ENCODE measurements at regions not wholly inside any gene's neighbourhood (a gene's known extent, or its start where the extent isn't known, plus 50 kb on each side); places are given as distances from the start of the nearest gene placed in this dataset.

GRCh38 chr10:47099474-47099873 lies 188.2 kb downstream of the PTPN20 start:
- DNase-seq (ENCODE audit: extremely low spot score): no peak
- ChIA-PET POLR2A (no interaction called here), CTCF (no interaction called here)
- TF ChIP-seq CTBP1 (IDR thresholded peaks at IDR 0.05; ENCODE audit: borderline replicate concordance) (no peak), TARDBP (IDR thresholded peaks at IDR 0.05) (no peak), HDGF (IDR thresholded peaks at IDR 0.05; ENCODE audit: borderline replicate concordance) (no peak), SUZ12 (IDR thresholded peaks at IDR 0.05) (no peak), FOXM1 (IDR thresholded peaks at IDR 0.05; ENCODE audit: borderline replicate concordance) (no peak), FOXA1 (IDR thresholded peaks at IDR 0.05) (no peak), BHLHE40 (IDR thresholded peaks at IDR 0.05; ENCODE audit: borderline replicate concordance) (no peak), SP1 (IDR thresholded peaks at IDR 0.05) (no peak), LEF1 (IDR thresholded peaks at IDR 0.05; ENCODE audit: borderline replicate concordance) (no peak), ZNF384 (IDR thresholded peaks at IDR 0.05) (no peak), NFRKB (IDR thresholded peaks at IDR 0.05) (no peak)
- TF ChIP-seq, protein P1, sequence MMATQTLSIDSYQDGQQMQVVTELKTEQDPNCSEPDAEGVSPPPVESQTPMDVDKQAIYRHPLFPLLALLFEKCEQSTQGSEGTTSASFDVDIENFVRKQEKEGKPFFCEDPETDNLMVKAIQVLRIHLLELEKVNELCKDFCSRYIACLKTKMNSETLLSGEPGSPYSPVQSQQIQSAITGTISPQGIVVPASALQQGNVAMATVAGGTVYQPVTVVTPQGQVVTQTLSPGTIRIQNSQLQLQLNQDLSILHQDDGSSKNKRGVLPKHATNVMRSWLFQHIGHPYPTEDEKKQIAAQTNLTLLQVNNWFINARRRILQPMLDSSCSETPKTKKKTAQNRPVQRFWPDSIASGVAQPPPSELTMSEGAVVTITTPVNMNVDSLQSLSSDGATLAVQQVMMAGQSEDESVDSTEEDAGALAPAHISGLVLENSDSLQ (IDR thresholded peaks at IDR 0.05): no peak

GRCh38 chr10:47101196-47101595 lies 190.0 kb downstream of the PTPN20 start:
- TF ChIP-seq FOXM1 (IDR thresholded peaks at IDR 0.05; ENCODE audit: borderline replicate concordance) (no peak), ARNT (IDR thresholded peaks at IDR 0.05) (no peak), BHLHE40 (IDR thresholded peaks at IDR 0.05; ENCODE audit: borderline replicate concordance) (no peak), SP1 (IDR thresholded peaks at IDR 0.05) (no peak), FOXK2 (IDR thresholded peaks at IDR 0.05) (no peak), SUZ12 (IDR thresholded peaks at IDR 0.05) (no peak), ZNF384 (IDR thresholded peaks at IDR 0.05) (no peak), ELF4 (IDR thresholded peaks at IDR 0.05) (no peak), L3MBTL2 (conservative IDR thresholded peaks at IDR 0.05) (no peak), HDGF (IDR thresholded peaks at IDR 0.05; ENCODE audit: borderline replicate concordance) (no peak), CTBP1 (IDR thresholded peaks at IDR 0.05; ENCODE audit: borderline replicate concordance) (no peak), LEF1 (IDR thresholded peaks at IDR 0.05; ENCODE audit: borderline replicate concordance) (no peak), NFRKB (IDR thresholded peaks at IDR 0.05) (no peak), FOXA1 (IDR thresholded peaks at IDR 0.05) (no peak), TARDBP (IDR thresholded peaks at IDR 0.05) (no peak)
- TF ChIP-seq, protein P1 (IDR thresholded peaks at IDR 0.05): no peak
- DNase-seq (ENCODE audit: extremely low spot score): no peak
- CTCF ChIA-PET: no interaction called here
- POLR2A ChIA-PET: no interaction called here

GRCh38 chr10:47101807-47102206 lies 190.6 kb downstream of the PTPN20 start:
- ChIA-PET CTCF (no interaction called here), POLR2A (no interaction called here)
- no peak for DNase-seq (ENCODE audit: extremely low spot score)
- no peak for TF ChIP-seq FOXM1 (IDR thresholded peaks at IDR 0.05; ENCODE audit: borderline replicate concordance)

DNA sequence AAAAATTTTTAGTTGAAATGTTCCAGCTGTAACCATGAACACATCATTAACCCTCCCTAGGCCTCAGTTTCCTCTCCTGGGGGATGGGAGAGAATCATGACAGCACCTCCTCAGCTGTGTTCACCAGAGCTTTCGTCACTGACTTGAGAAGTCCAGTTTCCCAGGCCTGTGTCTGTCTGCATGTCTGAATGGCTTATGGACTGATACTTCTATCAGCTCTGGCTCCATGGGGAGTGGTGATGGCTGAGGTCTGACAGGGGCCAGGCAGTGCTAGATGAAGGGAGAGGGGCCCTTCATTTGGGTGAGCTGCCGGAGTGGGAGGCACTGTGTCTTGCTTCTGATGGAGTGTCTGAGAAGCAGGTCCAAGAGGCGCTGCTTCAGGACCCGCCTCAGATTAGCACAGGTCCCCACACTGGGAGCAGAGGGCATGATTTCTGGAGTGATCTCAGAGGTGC lies 192.9 kb downstream of the PTPN20 start:
- no peak for DNase-seq (ENCODE audit: extremely low spot score)
- no peak for TF ChIP-seq SUZ12 (IDR thresholded peaks at IDR 0.05)
- no peak for TF ChIP-seq SP1 (IDR thresholded peaks at IDR 0.05)
- ChIA-PET POLR2A (no interaction called here), CTCF (no interaction called here)

- POLR2A ChIA-PET: no interaction called here
These were observed 193.7 kb downstream of the PTPN20 start for GRCh38 chr10:47104786-47105385.

DNA sequence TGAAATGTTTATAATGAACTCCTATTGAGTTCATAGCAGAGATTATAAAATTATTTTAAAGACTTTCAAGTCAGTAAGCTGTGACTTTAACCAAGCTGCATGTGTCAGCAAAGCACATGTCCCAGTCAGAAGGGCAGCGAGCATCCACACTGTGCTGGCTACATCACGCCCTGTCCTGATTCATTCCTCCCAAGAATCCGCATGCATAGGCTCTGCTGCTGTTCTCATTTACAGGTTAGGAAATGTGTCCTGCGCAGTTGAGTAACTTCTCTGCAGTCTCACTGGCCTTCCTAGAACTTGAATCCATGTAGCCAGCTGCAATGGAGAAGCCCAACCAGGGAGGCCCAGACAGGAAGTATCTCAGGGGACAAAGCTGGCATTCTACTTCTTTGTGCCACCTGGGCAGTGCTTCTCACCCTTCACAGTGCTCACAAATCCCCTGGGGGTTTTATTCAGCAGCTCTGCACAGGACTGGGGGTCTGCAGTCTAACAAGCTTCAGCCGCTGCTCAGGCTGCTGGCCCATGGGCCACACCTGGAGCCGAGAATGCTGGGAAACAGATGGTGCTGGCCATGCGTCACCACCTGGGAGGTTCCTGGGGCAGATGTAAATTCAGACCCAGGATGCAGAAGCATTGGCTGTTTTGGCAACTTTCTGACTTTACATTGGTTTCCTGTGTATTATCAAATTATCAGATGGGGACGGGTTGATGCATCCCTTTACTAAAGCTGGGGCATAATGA lies 192.8 kb upstream of the GDF10 start:
- no peak for DNase-seq (ENCODE audit: extremely low spot score)
- ChIA-PET CTCF (no interaction called here), POLR2A (no interaction called here)
- no peak for TF ChIP-seq CTBP1 (IDR thresholded peaks at IDR 0.05; ENCODE audit: borderline replicate concordance)
- TF ChIP-seq HDGF (IDR thresholded peaks at IDR 0.05; ENCODE audit: borderline replicate concordance): no peak
- TF ChIP-seq, protein P1 (IDR thresholded peaks at IDR 0.05): no peak
- TF ChIP-seq BHLHE40 (IDR thresholded peaks at IDR 0.05; ENCODE audit: borderline replicate concordance): no peak
- no peak for TF ChIP-seq FOXA1 (IDR thresholded peaks at IDR 0.05)
- no peak for TF ChIP-seq ELF4 (IDR thresholded peaks at IDR 0.05)
- no peak for TF ChIP-seq NFRKB (IDR thresholded peaks at IDR 0.05)
- no peak for TF ChIP-seq L3MBTL2 (conservative IDR thresholded peaks at IDR 0.05)
- no peak for TF ChIP-seq FOXM1 (IDR thresholded peaks at IDR 0.05; ENCODE audit: borderline replicate concordance)
- TF ChIP-seq ZNF384 (IDR thresholded peaks at IDR 0.05): no peak
- TF ChIP-seq SUZ12 (IDR thresholded peaks at IDR 0.05): no peak
- no peak for TF ChIP-seq SP1 (IDR thresholded peaks at IDR 0.05)
- no peak for TF ChIP-seq ARNT (IDR thresholded peaks at IDR 0.05)
- no peak for TF ChIP-seq TARDBP (IDR thresholded peaks at IDR 0.05)
- TF ChIP-seq LEF1 (IDR thresholded peaks at IDR 0.05; ENCODE audit: borderline replicate concordance): no peak
- TF ChIP-seq FOXK2 (IDR thresholded peaks at IDR 0.05): no peak

More at GRCh38 chr10:47104786-47105385, 193.7 kb downstream of the PTPN20 start:
- CTCF ChIA-PET: no interaction called here
- TF ChIP-seq SUZ12 (IDR thresholded peaks at IDR 0.05) (no peak), FOXA1 (IDR thresholded peaks at IDR 0.05) (no peak), ELF4 (IDR thresholded peaks at IDR 0.05) (no peak), BHLHE40 (IDR thresholded peaks at IDR 0.05; ENCODE audit: borderline replicate concordance) (no peak), NFRKB (IDR thresholded peaks at IDR 0.05) (no peak), CTBP1 (IDR thresholded peaks at IDR 0.05; ENCODE audit: borderline replicate concordance) (no peak), HDGF (IDR thresholded peaks at IDR 0.05; ENCODE audit: borderline replicate concordance) (no peak), FOXK2 (IDR thresholded peaks at IDR 0.05) (no peak), SP1 (IDR thresholded peaks at IDR 0.05) (no peak), TARDBP (IDR thresholded peaks at IDR 0.05) (no peak), FOXM1 (IDR thresholded peaks at IDR 0.05; ENCODE audit: borderline replicate concordance) (no peak), L3MBTL2 (conservative IDR thresholded peaks at IDR 0.05) (no peak), LEF1 (IDR thresholded peaks at IDR 0.05; ENCODE audit: borderline replicate concordance) (no peak), ARNT (IDR thresholded peaks at IDR 0.05) (no peak), ZNF384 (IDR thresholded peaks at IDR 0.05) (no peak)
- TF ChIP-seq, protein P1 (IDR thresholded peaks at IDR 0.05): no peak
- no peak for DNase-seq (ENCODE audit: extremely low spot score)

Measured in HEK293T (cell line).